Coronary artery (tissue), 2 donors: ENCODE measurements at regions not wholly inside any gene's neighbourhood (a gene's known extent, or its start where the extent isn't known, plus 50 kb on each side); places are given as distances from the start of the nearest gene placed in this dataset.
"Not testable (repeated sequence)": the region's sequence is repeated elsewhere in the genome, so short reads cannot be mapped to it uniquely, and the experiment has no call there.

Experiments
- DNase-seq: peaks from one replicate; pipeline ENCODE4 v3.0.0-alpha.2; 2017; ENCODE audit warnings: low spot score
- H3K27ac ChIP-seq, 2 donors: fragments of 200-600 bp; sonication (generic); one replicate each; pipeline ENCODE4 v1.5.1; 2016 to 2019
- H3K4me3 ChIP-seq: fragments of 200-600 bp; sonication (generic); 2 replicates; pipeline ENCODE4 v1.5.1; 2016; ENCODE audit warnings: mild to moderate bottlenecking, moderate library complexity
- TF ChIP-seq, protein P1 (sequence below): fragments of 200-600 bp; sonication (generic); IDR thresholded peaks from one replicate; pipeline ENCODE4 v1.5.1; 2019; ENCODE audit warnings: antibody characterized with exemption

DNA sequence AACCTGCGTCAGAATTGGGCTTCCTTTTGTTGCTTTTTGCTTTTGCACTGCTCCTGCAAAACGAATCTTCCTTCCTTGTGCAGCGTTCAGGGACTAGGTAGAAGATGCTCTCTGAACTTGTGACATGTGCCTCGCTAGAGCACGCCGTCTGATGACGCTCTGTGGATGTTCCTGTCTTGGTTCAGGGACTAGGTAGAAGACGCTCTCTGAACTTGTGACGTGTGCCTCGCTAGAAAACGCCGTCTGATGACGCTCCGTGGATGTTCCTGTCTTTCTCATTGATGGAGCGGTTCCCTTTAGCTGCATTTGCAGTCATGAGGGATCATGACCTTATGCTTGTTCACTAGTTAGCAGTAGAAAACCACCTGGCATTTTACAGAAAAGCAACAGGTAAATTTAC is 154.0 kb downstream of the SOX1 start:
- no peak for DNase-seq
- Histone ChIP-seq H3K27ac (no peak overlapping the region), H3K4me3 (no peak overlapping the region)
- TF ChIP-seq, protein P1, sequence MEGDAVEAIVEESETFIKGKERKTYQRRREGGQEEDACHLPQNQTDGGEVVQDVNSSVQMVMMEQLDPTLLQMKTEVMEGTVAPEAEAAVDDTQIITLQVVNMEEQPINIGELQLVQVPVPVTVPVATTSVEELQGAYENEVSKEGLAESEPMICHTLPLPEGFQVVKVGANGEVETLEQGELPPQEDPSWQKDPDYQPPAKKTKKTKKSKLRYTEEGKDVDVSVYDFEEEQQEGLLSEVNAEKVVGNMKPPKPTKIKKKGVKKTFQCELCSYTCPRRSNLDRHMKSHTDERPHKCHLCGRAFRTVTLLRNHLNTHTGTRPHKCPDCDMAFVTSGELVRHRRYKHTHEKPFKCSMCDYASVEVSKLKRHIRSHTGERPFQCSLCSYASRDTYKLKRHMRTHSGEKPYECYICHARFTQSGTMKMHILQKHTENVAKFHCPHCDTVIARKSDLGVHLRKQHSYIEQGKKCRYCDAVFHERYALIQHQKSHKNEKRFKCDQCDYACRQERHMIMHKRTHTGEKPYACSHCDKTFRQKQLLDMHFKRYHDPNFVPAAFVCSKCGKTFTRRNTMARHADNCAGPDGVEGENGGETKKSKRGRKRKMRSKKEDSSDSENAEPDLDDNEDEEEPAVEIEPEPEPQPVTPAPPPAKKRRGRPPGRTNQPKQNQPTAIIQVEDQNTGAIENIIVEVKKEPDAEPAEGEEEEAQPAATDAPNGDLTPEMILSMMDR: no peak

DNA sequence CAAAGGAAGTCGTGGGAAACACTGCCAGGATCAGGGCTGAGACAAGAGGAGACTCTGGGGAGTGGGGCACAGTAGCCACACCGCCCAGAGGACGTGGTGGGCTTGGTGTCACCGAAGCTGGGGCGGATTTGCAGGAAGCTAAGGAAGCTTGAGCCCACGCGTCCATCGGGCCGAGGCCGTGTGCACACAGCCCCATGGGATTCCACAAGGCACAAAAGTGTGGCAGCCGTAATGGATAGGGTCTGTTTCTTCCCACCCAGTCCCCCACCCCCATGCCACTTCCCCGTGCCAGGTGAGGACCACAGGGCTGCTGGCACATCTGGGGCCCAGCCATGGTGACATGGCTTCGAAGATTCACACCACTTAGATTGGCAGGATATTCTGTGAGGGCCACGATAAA is 153.2 kb upstream of the SPACA7 start:
- no peak for DNase-seq
- Histone ChIP-seq H3K27ac (no peak overlapping the region), H3K4me3 (no peak overlapping the region)
- TF ChIP-seq, protein P1: no peak

DNA sequence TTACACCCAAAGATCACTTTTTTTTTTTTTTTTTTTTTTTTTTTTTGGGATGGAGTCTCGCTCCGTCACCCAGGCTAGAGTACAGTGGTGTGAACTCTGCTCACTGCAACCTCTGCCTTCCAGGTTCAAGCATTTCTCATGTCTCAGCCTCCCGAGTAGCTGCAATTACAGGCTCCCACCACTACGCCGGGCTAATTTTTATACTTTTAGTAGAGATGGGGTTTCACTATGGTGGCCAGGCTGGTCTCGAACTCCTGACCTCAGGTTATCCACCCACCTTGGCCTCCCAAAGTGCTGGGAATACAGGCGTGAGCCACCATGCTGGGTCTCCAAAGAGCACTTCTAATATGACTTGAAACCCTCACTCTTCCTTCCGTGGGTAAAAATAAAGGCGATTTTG is 152.2 kb upstream of the SPACA7 start:
- H3K4me3 ChIP-seq, H3K27ac ChIP-seq, DNase-seq: not testable (repeated sequence)

DNA sequence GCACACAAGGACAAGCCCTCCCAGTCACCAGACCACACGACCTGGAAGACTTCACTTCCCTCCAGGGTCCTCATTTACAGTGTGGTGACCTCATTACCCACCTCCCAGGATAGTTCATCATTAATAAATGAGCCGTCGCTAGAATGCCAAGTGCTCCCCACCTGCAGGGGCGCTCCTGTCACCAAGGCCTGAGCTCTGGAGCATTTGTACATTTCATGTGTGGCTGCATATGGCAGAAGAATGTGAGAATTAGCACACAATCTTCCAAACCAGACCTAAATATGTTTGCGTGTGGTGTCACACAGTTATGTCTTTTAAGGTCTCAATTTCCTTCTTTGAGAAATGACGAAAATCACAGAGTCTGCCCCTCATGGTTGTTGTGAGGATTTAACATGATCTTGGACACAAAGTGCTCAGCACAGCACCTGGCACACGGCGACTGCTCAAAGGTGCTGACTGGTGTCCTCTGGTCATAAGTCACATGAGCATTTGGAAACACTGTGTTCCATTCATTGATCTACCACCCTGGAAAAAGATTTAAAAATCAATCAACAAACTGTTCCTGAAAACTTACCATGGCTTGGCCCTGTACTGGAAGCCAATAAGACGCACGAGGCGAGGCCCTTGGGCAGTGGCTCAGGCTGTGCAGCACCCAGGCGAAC is 150.6 kb upstream of the SPACA7 start:
- H3K4me3 ChIP-seq: no peak overlapping the region
- TF ChIP-seq, protein P1: no peak
- H3K27ac ChIP-seq: no peak overlapping the region
- DNase-seq: no peak

DNA sequence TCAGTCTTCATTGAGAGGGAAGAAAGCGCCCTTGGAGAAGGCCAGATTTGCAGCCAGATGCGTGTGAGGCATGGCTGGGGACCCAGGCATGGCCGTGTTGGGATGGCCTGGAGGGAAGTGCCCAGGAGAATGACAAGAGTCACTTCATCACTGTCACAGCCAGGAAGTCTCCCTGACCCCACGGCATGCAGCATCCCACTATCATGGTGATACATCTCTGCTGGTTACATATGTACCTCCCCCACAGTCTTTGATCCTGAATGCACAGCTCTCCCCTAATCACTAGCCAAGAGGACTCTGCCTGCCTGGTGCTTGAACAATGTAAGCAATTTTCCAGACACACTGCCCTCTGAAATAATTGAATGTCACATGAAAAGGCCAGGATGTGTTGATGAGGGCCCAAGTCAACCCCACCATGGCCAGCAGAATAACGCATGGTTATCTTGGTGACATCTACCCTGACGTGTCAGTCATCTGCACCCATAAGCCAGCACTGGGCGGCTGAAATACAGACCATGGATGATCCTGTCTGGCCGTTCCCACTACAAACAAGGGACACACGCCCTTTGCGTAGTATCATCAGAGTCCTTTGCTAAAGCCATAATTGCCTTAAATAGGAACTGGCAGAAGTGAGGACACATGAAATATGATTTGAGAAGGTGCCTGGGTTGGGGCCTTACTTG is 149.7 kb upstream of the SPACA7 start:
- DNase-seq: no peak
- Histone ChIP-seq H3K27ac (no peak overlapping the region), H3K4me3 (no peak overlapping the region)
- TF ChIP-seq, protein P1: no peak

DNA sequence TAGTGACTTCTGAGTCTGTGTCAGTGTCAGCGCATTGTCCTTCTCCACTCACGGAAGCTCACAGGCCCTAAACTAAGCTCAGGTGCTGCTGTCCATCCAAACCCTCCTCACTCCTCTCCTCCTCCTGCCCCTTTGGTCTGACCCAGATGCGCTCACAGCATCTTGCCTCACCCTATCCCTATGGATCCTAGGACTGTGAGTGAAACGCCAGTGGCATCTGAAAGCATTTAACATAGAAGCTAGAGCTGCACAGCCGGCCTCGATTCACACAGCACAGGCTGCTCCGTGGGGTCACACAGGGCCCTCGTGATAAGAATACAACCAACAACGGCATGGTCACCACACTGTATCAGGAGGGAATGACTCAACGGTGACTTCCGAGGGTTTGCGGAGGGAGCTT is 149.1 kb upstream of the SPACA7 start:
- TF ChIP-seq, protein P1: no peak

DNA sequence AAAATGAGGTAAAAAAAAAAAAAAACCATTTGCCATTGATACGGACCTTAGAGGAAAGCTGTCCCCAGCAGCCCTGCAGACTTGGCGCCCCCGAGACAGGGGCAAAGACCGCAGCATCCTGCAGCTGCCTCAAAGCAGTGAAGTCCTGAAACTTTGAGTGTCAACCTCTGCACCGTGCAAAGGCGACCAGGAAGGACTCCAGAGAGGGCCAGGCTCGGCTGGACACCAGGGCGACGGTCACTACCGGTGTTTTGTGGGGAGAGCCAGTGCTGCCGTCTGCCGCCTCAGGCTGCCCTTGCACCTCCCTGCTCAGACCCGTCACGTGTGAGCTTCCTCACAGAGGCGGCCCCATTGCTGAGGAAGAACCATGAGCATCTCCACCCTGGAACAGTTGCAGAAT is 146.7 kb upstream of the SPACA7 start:
- TF ChIP-seq, protein P1: no peak
- DNase-seq: no peak
- H3K4me3 ChIP-seq: no peak overlapping the region
- no peak overlapping the region for H3K27ac ChIP-seq

More for the DNA sequence above, 149.1 kb upstream of the SPACA7 start:
- no peak for DNase-seq
- no peak overlapping the region for H3K27ac ChIP-seq
- no peak overlapping the region for H3K4me3 ChIP-seq
